Body of pancreas (tissue), 4 donors: ENCODE measurements at regions not wholly inside any gene's neighbourhood (a gene's known extent, or its start where the extent isn't known, plus 50 kb on each side); places are given as distances from the start of the nearest gene placed in this dataset.

ENCODE experiments used
- ATAC-seq: fragments of 150-250 bp; one replicate; pipeline ENCODE4 v1.9.1; 2016
- DNase-seq, 4 donors: peaks; one replicate each; pipeline ENCODE4 v3.0.0-alpha.2; 2019
- H3K27ac ChIP-seq, 4 donors: fragments of 200-600 bp; sonication (generic); 1 replicate in 3 of 4; 2 replicates in 1 of 4; pipeline versions ENCODE4 v1.5.1 to v1.6.1; 2016 to 2019; ENCODE audit warnings: mild to moderate bottlenecking in 1 of 4, mixed read lengths in 1 of 4, moderate library complexity in 1 of 4
- H3K27me3 ChIP-seq, 2 donors: fragments of 200-600 bp; sonication (generic); one replicate each; pipeline ENCODE4 v1.6.0; 2016; ENCODE audit warnings: mild to moderate bottlenecking in 1 of 2
- H3K36me3 ChIP-seq, 2 donors: fragments of 200-600 bp; sonication (generic); replicated peaks in 1 of 2; 2 replicates each; pipeline ENCODE4 v1.5.1; 2016; ENCODE audit warnings: low read depth in 2 of 2; ENCODE audit not compliant: insufficient read depth in 1 of 2
- H3K4me1 ChIP-seq: fragments of 200-600 bp; sonication (generic); one replicate; pipeline ENCODE4 v1.6.0; 2016
- H3K4me3 ChIP-seq, 2 donors: fragments of 200-600 bp; sonication (generic); 1 replicate in 1 of 2; 2 replicates in 1 of 2; pipeline ENCODE4 v1.5.1; 2016 to 2019
- H3K9me3 ChIP-seq, 3 donors: fragments of 200-600 bp; sonication (generic); 1 replicate in 2 of 3; 2 replicates in 1 of 3; pipeline ENCODE4 v1.5.1; 2016
- CTCF ChIP-seq, 7 experiments: fragments of 450-650 bp in 4 of 7; fragments of 200-600 bp in 3 of 7; sonication (generic) in 3 of 7; IDR thresholded peaks; one replicate each; pipeline ENCODE4 v1.5.1; 2016 to 2019; ENCODE audit warnings: antibody characterized with exemption in 7 of 7
- POLR2A ChIP-seq, 3 donors: fragments of 450-650 bp; IDR thresholded peaks; one replicate each; pipeline ENCODE4 v1.6.1; 2016; ENCODE audit warnings: antibody characterized with exemption in 3 of 3, mild to moderate bottlenecking in 2 of 3
- WGBS, 2 donors: methylation state at CpG; one replicate each; pipeline ENCODE4 v1.1.5; 2017; 5-methylcytosine and 5-hydroxymethylcytosine counted together
- intact Hi-C: fragments of 100-400 bp; cut with DNase I; formaldehyde crosslinking; loops from one replicate; pipeline ENCODE4 v1.15.1; 2023

- WGBS, 2 donors = 63 to 78% methylated on average over 3 of the region's 3 CpGs
- ATAC-seq = no peak
- H3K4me3 ChIP-seq = no peak overlapping the region
Measured at GRCh38 chr9:29456940-29457339, 1883.7 kb upstream of the C9orf72 start.

GRCh38 chr9:29475471-29475870 lies 1902.2 kb upstream of the C9orf72 start:
- ATAC-seq (no peak), DNase-seq (no peak)
- no peaks in the 10 kb centered on the region for H3K27me3 ChIP-seq
- H3K27ac ChIP-seq = no peak overlapping the region
- peaks cover 0 to 9% (median 0%) of the 10 kb centered on the region in 3 donors for H3K9me3 ChIP-seq
- 3 to 12% methylated on average over 1 of the region's 1 CpG for WGBS, 2 donors
- TF ChIP-seq CTCF (IDR thresholded peaks at IDR 0.05) = no peak
- no peak for TF ChIP-seq POLR2A (IDR thresholded peaks at IDR 0.05)
- H3K36me3 ChIP-seq = no peaks in the 10 kb centered on the region
- no peak overlapping the region for H3K4me3 ChIP-seq
- no peaks in the 10 kb centered on the region for H3K4me1 ChIP-seq
- intact Hi-C loops = no loop called here

More at GRCh38 chr9:29456940-29457339, 1883.7 kb upstream of the C9orf72 start:
- intact Hi-C loops = no loop called here
- TF ChIP-seq POLR2A (IDR thresholded peaks at IDR 0.05) (no peak), CTCF (IDR thresholded peaks at IDR 0.05) (no peak)
- Histone ChIP-seq H3K27me3 (no peaks in the 10 kb centered on the region), H3K27ac (no peak overlapping the region), H3K4me1 (no peaks in the 10 kb centered on the region), H3K9me3 (no peaks in the 10 kb centered on the region), H3K36me3 (no peaks in the 10 kb centered on the region)
- no peak for DNase-seq

GRCh38 chr9:29511680-29512079 lies 1938.4 kb upstream of the C9orf72 start:
- no peak for DNase-seq

GRCh38 chr9:29514336-29514735 lies 1941.1 kb upstream of the C9orf72 start:
- no peaks in the 10 kb centered on the region for H3K36me3 ChIP-seq

More at GRCh38 chr9:29511680-29512079, 1938.4 kb upstream of the C9orf72 start:
- 69 to 93% methylated on average over 1 of the region's 1 CpG for WGBS, 2 donors
- Histone ChIP-seq H3K9me3 (no peaks in the 10 kb centered on the region), H3K4me1 (no peaks in the 10 kb centered on the region), H3K27me3 (no peaks in the 10 kb centered on the region), H3K27ac (no peak overlapping the region), H3K36me3 (no peaks in the 10 kb centered on the region), H3K4me3 (no peak overlapping the region)
- no peak for TF ChIP-seq POLR2A (IDR thresholded peaks at IDR 0.05)
- TF ChIP-seq CTCF (IDR thresholded peaks at IDR 0.05) = no peak
- intact Hi-C loops = no loop called here
- ATAC-seq = no peak

More at GRCh38 chr9:29514336-29514735, 1941.1 kb upstream of the C9orf72 start:
- Histone ChIP-seq H3K4me3 (no peak overlapping the region), H3K4me1 (no peaks in the 10 kb centered on the region), H3K27me3 (no peaks in the 10 kb centered on the region), H3K9me3 (no peaks in the 10 kb centered on the region), H3K27ac (no peak overlapping the region)
- no peak for TF ChIP-seq POLR2A (IDR thresholded peaks at IDR 0.05)
- TF ChIP-seq CTCF (IDR thresholded peaks at IDR 0.05) = no peak
- intact Hi-C loops = no loop called here
- 31 to 41% methylated on average over 9 to 11 of the region's 11 CpGs for WGBS, 2 donors
- peak; percentile 62 for ATAC-seq
- peak; percentile 36 to 64 (median 42) for DNase-seq
